ENCODE measurements at regions not wholly inside any gene's neighbourhood (a gene's known extent, or its start where the extent isn't known, plus 50 kb on each side); places are given as distances from the start of the nearest gene placed in this dataset.

DNA sequence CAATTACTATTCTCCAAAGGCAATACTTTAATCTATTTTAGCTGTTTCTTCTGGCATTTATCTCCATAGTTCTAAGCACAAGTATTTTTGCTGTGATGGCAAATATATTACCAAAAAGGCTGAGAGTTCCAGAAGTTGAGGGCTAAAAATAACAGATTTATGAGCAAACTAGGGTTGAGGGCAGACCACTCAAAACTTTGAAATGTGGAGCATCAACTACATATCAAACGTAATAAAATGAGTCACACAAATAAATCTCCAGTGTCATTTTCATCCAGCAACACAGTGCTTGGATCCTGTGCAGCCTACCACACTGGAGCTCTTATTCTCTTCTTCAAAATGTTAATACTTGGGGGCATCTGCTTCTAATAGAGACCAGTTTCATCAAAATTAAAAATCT is 163.9 kb downstream of the HS3ST1 start:
- TF ChIP-seq, protein P1, sequence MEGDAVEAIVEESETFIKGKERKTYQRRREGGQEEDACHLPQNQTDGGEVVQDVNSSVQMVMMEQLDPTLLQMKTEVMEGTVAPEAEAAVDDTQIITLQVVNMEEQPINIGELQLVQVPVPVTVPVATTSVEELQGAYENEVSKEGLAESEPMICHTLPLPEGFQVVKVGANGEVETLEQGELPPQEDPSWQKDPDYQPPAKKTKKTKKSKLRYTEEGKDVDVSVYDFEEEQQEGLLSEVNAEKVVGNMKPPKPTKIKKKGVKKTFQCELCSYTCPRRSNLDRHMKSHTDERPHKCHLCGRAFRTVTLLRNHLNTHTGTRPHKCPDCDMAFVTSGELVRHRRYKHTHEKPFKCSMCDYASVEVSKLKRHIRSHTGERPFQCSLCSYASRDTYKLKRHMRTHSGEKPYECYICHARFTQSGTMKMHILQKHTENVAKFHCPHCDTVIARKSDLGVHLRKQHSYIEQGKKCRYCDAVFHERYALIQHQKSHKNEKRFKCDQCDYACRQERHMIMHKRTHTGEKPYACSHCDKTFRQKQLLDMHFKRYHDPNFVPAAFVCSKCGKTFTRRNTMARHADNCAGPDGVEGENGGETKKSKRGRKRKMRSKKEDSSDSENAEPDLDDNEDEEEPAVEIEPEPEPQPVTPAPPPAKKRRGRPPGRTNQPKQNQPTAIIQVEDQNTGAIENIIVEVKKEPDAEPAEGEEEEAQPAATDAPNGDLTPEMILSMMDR (IDR thresholded peaks at IDR 0.05) = no peak
- TF ChIP-seq POLR2AphosphoS5 (IDR thresholded peaks at IDR 0.05) (no peak), EP300 (IDR thresholded peaks at IDR 0.05) (no peak), POLR2A (IDR thresholded peaks at IDR 0.05; ENCODE audit: low read depth) (no peak)
- H3K9me3 ChIP-seq = no peaks in the 10 kb centered on the region
- no peaks in the 10 kb centered on the region for H3K27me3 ChIP-seq
- intact Hi-C loops (cut with DNase I) = no loop called here
- no peak for DNase-seq (ENCODE audit: extremely low spot score)
- H3K4me3 ChIP-seq = no peak overlapping the region
- no peaks in the 10 kb centered on the region for H3K36me3 ChIP-seq
- no peaks in the 10 kb centered on the region for H3K4me1 ChIP-seq
- H3K27ac ChIP-seq (replicated peaks in 1 of 4) = no peak overlapping the region
- 39% methylated on average over 1 of the region's 1 CpG for WGBS

DNA sequence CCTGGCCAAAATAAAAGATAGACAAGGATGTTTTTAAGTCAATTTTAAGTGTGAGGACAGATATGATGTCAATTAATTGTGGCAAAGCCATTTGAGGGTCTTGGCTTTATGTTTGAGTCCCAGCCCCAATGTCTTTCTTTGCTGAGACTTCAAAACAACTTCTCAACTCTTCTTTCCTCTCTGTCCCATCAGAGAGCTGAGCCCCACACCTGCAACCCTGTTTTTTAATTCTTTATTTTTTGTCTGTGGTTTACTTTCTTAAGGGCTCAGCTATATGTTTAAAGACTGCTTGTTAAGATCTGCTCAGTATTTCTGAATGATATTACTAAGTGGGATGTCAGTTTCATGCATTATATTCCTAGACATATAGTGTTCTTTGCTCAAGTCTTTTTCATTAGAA is 164.3 kb downstream of the HS3ST1 start:
- intact Hi-C loops (cut with DNase I) = no loop called here
- no peaks in the 10 kb centered on the region for H3K9me3 ChIP-seq
- H3K27ac ChIP-seq (replicated peaks in 1 of 4) = no peak overlapping the region
- H3K27me3 ChIP-seq = no peaks in the 10 kb centered on the region
- TF ChIP-seq EP300 (IDR thresholded peaks at IDR 0.05) (no peak), POLR2AphosphoS5 (IDR thresholded peaks at IDR 0.05) (no peak), POLR2A (IDR thresholded peaks at IDR 0.05; ENCODE audit: low read depth) (no peak)
- TF ChIP-seq, protein P1 (IDR thresholded peaks at IDR 0.05) = no peak
- H3K4me1 ChIP-seq = no peaks in the 10 kb centered on the region
- no peak for DNase-seq (ENCODE audit: extremely low spot score)
- H3K36me3 ChIP-seq = no peaks in the 10 kb centered on the region
- no peak overlapping the region for H3K4me3 ChIP-seq

DNA sequence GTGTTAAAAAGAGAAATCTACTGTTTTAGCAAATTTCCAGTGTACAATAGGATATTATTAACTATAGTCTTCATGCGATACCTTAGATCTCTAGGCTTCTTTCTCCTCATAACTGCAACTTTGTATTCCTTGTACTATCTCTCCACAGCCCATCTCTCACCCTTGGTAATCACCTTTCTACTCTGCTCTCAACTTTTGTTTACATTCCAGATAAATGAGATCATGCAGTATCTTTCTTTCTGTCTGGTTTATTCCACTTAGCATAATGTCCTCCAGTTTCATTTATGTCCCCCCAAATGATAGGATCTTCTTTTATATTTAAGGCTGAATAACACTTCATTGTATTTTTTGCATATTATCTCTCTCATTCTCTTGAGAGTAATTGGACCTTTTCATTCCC is 165.5 kb downstream of the HS3ST1 start:
- Histone ChIP-seq H3K4me3 (no peak overlapping the region), H3K4me1 (no peaks in the 10 kb centered on the region), H3K27me3 (no peaks in the 10 kb centered on the region), H3K36me3 (no peaks in the 10 kb centered on the region), H3K9me3 (no peaks in the 10 kb centered on the region), H3K27ac (replicated peaks in 1 of 4) (no peak overlapping the region)
- intact Hi-C loops (cut with DNase I) = no loop called here
- TF ChIP-seq POLR2AphosphoS5 (IDR thresholded peaks at IDR 0.05) (no peak), POLR2A (IDR thresholded peaks at IDR 0.05; ENCODE audit: low read depth) (no peak), EP300 (IDR thresholded peaks at IDR 0.05) (no peak)
- TF ChIP-seq, protein P1 (IDR thresholded peaks at IDR 0.05) = no peak
- no peak for DNase-seq (ENCODE audit: extremely low spot score)
- 84% methylated on average over 1 of the region's 1 CpG for WGBS

DNA sequence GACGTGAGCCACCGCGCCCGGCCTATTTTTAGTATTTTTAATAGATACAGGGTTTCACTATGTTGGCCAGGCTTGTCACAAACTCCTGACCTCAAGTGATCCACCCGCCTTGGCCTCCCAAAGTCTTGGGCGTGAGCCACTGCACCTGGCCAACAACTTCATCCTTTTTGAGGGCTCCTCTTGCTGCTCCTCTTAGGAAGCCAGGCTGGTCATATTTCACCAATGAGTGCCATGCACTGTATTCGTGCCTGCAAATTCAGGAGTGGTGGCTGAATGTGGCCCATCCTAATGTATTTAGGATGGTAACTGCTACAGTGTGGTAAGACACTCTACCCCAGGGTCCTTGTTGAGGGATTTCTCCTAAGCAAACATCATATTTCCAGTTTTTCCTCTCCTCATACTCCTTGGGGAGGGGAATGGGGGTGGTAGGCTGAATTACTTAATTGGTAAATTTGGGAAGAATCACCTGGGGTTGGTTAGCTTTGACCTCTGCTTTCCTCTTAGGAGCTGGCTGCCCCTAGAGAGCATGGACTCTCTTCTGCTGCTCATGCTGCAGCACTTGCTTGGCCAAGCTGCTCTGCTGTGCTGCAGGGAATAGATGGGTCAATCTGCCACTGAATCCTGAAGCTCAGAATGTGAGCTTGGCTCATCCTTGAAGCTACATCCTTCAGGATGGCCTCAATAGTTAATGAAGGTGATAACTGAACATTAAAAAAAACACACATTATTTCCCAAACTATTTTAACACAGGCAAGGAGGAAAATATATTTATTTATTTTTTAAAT is 167.4 kb downstream of the HS3ST1 start:
- no peak overlapping the region for H3K27ac ChIP-seq (replicated peaks in 1 of 4)
- H3K4me1 ChIP-seq = no peaks in the 10 kb centered on the region
- no peaks in the 10 kb centered on the region for H3K9me3 ChIP-seq
- TF ChIP-seq POLR2A (IDR thresholded peaks at IDR 0.05; ENCODE audit: low read depth) (no peak), EP300 (IDR thresholded peaks at IDR 0.05) (no peak), POLR2AphosphoS5 (IDR thresholded peaks at IDR 0.05) (no peak)
- TF ChIP-seq, protein P1 (IDR thresholded peaks at IDR 0.05) = no peak
- H3K36me3 ChIP-seq = no peaks in the 10 kb centered on the region
- no peaks in the 10 kb centered on the region for H3K27me3 ChIP-seq
- 93% methylated on average over 7 of the region's 7 CpGs for WGBS
- DNase-seq (ENCODE audit: extremely low spot score) = no peak
- intact Hi-C loops (cut with DNase I) = no loop called here
- H3K4me3 ChIP-seq = no peak overlapping the region

DNA sequence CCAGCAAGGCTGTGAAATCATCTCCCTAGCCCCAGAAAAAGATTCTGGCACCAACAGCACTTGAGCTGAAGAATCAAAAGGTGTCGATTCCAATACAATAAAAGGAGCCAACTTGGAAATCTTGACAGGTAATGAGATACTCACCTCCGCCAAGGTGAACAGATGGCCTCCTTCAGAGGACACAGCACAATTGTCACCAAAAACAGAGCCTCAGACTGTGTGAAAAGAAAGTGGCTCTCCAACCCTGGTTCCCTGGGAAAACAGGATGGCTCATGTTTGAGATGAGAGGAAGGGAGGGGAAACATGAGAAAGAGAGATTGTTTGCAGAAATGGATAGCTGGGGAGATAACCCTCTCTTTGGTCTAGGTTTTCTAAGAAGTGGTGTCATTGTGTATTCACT is 168.9 kb downstream of the HS3ST1 start:
- DNase-seq (ENCODE audit: extremely low spot score) = no peak
- TF ChIP-seq, protein P1 (IDR thresholded peaks at IDR 0.05) = no peak
- no peak for TF ChIP-seq POLR2A (IDR thresholded peaks at IDR 0.05; ENCODE audit: low read depth)
- TF ChIP-seq EP300 (IDR thresholded peaks at IDR 0.05) = no peak
- TF ChIP-seq POLR2AphosphoS5 (IDR thresholded peaks at IDR 0.05) = no peak
- Histone ChIP-seq H3K4me1 (no peaks in the 10 kb centered on the region), H3K27me3 (no peaks in the 10 kb centered on the region), H3K27ac (replicated peaks in 1 of 4) (no peak overlapping the region), H3K36me3 (no peaks in the 10 kb centered on the region), H3K4me3 (no peak overlapping the region), H3K9me3 (no peaks in the 10 kb centered on the region)
- WGBS = 83% methylated on average over 2 of the region's 2 CpGs
- intact Hi-C loops (cut with DNase I) = no loop called here
